K562 (cell line): ENCODE measurements at regions not wholly inside any gene's neighbourhood (a gene's known extent, or its start where the extent isn't known, plus 50 kb on each side); places are given as distances from the start of the nearest gene placed in this dataset.

Experiments used
- E2F8 ChIP-seq: fragments of 450-650 bp; IDR thresholded peaks from 2 replicates; pipeline ENCODE4 v1.7.1; 2018; ENCODE audit warnings: mild to moderate bottlenecking, low read depth; ENCODE audit not compliant: partially characterized antibody
- ERF ChIP-seq: fragments of 450-650 bp; formaldehyde crosslinking; IDR thresholded peaks from 2 replicates; pipeline ENCODE4 v1.4.0; 2020; ENCODE audit warnings: mild to moderate bottlenecking, mixed read lengths
- HNRNPLL ChIP-seq: fragments of 200-400 bp; formaldehyde crosslinking; IDR thresholded peaks from 2 replicates; pipeline ENCODE4 v1.6.1; 2017; ENCODE audit warnings: low read length, low read depth, mild to moderate bottlenecking; ENCODE audit not compliant: poor library complexity, severe bottlenecking
- RREB1 ChIP-seq: fragments of 250-450 bp; sonication (Bioruptor Pico); IDR thresholded peaks from 2 replicates; pipeline ENCODE4 v1.4.0; 2020
- TAF1 ChIP-seq: IDR thresholded peaks from 2 replicates; pipeline ENCODE4 v1.6.1; 2011; ENCODE audit warnings: mild to moderate bottlenecking, low read length, moderate library complexity; ENCODE audit not compliant: insufficient read depth, control insufficient read depth, severe bottlenecking; ENCODE audit errors: extremely low read depth
- ZNF133 ChIP-seq: fragments of 250-450 bp; sonication (Bioruptor Pico); IDR thresholded peaks from 2 replicates; pipeline ENCODE4 v1.4.0; 2020; ENCODE audit warnings: mild to moderate bottlenecking
- TF ChIP-seq, protein P1 (sequence below): sonication (generic); formaldehyde crosslinking; IDR thresholded peaks from 2 replicates; pipeline ENCODE4 v1.8.1; 2022; ENCODE audit warnings: missing genetic modification reagents
- TF ChIP-seq, protein P2 (sequence below): fragments of 450-650 bp; IDR thresholded peaks from 2 replicates; pipeline ENCODE4 v1.6.1; 2017; ENCODE audit warnings: antibody characterized with exemption, mild to moderate bottlenecking
- TF ChIP-seq, protein P3 (sequence below): IDR thresholded peaks from 3 replicates; pipeline ENCODE4 v1.6.1; 2011; ENCODE audit warnings: borderline replicate concordance, mild to moderate bottlenecking, moderate library complexity; ENCODE audit not compliant: insufficient read length; ENCODE audit errors: extremely low read depth

DNA sequence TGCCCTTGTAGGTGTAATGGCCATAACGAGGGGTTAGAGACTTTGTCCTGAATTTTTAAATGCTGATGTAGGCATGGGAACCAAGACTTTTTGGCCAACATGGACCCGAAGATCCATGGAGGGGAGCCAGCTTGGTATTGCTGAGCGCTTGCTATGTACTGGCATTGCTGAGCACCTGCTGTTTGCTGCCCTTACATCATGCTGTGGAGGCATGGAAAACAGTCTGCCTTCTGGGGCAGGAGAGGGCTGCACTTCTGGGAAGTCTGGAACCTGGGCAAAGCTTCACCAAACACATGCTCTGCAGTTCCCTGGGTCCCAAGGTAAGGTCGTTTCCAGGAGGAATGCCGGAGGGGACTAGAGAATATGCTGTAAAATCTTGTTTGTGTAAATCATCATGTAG is 86.3 kb upstream of the CNIH3 start (continued):
- TF ChIP-seq, protein P1, sequence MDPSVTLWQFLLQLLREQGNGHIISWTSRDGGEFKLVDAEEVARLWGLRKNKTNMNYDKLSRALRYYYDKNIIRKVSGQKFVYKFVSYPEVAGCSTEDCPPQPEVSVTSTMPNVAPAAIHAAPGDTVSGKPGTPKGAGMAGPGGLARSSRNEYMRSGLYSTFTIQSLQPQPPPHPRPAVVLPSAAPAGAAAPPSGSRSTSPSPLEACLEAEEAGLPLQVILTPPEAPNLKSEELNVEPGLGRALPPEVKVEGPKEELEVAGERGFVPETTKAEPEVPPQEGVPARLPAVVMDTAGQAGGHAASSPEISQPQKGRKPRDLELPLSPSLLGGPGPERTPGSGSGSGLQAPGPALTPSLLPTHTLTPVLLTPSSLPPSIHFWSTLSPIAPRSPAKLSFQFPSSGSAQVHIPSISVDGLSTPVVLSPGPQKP, result no peak
- TF ChIP-seq ZNF133 (CRISPR knock-in tag) (no peak), ERF (CRISPR knock-in tag) (no peak), TAF1 (no peak), HNRNPLL (no peak), E2F8 (no peak), RREB1 (CRISPR knock-in tag) (0 out of 2 replicates have a peak, but pooled peaks have one; percentile 17)
- TF ChIP-seq, protein P2, sequence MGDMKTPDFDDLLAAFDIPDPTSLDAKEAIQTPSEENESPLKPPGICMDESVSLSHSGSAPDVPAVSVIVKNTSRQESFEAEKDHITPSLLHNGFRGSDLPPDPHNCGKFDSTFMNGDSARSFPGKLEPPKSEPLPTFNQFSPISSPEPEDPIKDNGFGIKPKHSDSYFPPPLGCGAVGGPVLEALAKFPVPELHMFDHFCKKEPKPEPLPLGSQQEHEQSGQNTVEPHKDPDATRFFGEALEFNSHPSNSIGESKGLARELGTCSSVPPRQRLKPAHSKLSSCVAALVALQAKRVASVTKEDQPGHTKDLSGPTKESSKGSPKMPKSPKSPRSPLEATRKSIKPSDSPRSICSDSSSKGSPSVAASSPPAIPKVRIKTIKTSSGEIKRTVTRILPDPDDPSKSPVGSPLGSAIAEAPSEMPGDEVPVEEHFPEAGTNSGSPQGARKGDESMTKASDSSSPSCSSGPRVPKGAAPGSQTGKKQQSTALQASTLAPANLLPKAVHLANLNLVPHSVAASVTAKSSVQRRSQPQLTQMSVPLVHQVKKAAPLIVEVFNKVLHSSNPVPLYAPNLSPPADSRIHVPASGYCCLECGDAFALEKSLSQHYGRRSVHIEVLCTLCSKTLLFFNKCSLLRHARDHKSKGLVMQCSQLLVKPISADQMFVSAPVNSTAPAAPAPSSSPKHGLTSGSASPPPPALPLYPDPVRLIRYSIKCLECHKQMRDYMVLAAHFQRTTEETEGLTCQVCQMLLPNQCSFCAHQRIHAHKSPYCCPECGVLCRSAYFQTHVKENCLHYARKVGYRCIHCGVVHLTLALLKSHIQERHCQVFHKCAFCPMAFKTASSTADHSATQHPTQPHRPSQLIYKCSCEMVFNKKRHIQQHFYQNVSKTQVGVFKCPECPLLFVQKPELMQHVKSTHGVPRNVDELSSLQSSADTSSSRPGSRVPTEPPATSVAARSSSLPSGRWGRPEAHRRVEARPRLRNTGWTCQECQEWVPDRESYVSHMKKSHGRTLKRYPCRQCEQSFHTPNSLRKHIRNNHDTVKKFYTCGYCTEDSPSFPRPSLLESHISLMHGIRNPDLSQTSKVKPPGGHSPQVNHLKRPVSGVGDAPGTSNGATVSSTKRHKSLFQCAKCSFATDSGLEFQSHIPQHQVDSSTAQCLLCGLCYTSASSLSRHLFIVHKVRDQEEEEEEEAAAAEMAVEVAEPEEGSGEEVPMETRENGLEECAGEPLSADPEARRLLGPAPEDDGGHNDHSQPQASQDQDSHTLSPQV, result no peak
- TF ChIP-seq, protein P3, sequence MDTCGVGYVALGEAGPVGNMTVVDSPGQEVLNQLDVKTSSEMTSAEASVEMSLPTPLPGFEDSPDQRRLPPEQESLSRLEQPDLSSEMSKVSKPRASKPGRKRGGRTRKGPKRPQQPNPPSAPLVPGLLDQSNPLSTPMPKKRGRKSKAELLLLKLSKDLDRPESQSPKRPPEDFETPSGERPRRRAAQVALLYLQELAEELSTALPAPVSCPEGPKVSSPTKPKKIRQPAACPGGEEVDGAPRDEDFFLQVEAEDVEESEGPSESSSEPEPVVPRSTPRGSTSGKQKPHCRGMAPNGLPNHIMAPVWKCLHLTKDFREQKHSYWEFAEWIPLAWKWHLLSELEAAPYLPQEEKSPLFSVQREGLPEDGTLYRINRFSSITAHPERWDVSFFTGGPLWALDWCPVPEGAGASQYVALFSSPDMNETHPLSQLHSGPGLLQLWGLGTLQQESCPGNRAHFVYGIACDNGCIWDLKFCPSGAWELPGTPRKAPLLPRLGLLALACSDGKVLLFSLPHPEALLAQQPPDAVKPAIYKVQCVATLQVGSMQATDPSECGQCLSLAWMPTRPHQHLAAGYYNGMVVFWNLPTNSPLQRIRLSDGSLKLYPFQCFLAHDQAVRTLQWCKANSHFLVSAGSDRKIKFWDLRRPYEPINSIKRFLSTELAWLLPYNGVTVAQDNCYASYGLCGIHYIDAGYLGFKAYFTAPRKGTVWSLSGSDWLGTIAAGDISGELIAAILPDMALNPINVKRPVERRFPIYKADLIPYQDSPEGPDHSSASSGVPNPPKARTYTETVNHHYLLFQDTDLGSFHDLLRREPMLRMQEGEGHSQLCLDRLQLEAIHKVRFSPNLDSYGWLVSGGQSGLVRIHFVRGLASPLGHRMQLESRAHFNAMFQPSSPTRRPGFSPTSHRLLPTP, result no peak
- TF ChIP-seq, all 486 proteins: peak for 4
